ENCODE measurements at regions not wholly inside any gene's neighbourhood (a gene's known extent, or its start where the extent isn't known, plus 50 kb on each side); places are given as distances from the start of the nearest gene placed in this dataset.

GRCh38 chr10:81696609-81697388, 178.2 kb upstream of the NRG3 start:
- TF ChIP-seq ZNF24 (IDR thresholded peaks at IDR 0.05) (no peak), CTCF (IDR thresholded peaks at IDR 0.05 in 2 of 3, conservative IDR thresholded peaks at IDR 0.05 in 1 of 3; ENCODE audit: control insufficient read depth in 2 of 3, extremely low read depth in 1 of 3, insufficient read depth in 1 of 3, low read depth in 3 of 3, low read length in 3 of 3) (no peak), RBBP5 (conservative IDR thresholded peaks at IDR 0.05) (no peak), PRDM15 (CRISPR knock-in tag; IDR thresholded peaks at IDR 0.05) (no peak), ATF2 (IDR thresholded peaks at IDR 0.05; ENCODE audit: low read length) (no peak), FOXK2 (IDR thresholded peaks at IDR 0.05) (no peak), HDAC6 (IDR thresholded peaks at IDR 0.05; ENCODE audit: unreplicated experiment) (no peak), SMAD1 (IDR thresholded peaks at IDR 0.05; ENCODE audit: low read depth, partially characterized antibody) (no peak), CBFB (IDR thresholded peaks at IDR 0.05; ENCODE audit: low read depth) (no peak), SMARCA5 (IDR thresholded peaks at IDR 0.05) (no peak)
